ENCODE measurements at regions not wholly inside any gene's neighbourhood (a gene's known extent, or its start where the extent isn't known, plus 50 kb on each side); places are given as distances from the start of the nearest gene placed in this dataset.

DNA sequence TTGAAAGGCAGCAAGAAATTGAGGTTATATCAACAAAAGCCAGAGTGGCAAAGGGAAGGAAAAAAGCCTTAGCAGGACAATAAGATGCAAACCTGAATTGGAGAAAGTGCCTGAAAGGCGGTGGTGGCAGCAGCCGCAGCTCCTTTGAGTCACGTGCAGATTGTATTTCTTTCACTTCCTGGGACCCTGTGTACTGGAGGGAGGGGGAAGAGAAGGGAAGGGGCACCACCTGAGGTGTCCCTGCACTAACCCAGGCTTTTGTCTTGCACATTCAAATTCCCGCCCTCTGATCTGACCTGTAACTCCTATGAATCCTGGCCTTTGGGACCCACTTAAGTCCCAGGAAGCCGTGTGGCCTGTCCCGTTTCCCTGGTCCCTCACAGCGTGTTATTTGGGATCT lies 326.1 kb upstream of the SKOR2 start:
- H3K4me3 ChIP-seq (ENCODE audit: low read depth in 1 of 2, low read length in 2 of 2), result no peak overlapping the region
- no peaks in the 10 kb centered on the region for H3K9me3 ChIP-seq (ENCODE audit: control insufficient read depth in 2 of 2, insufficient read depth in 1 of 2, low read depth in 1 of 2, low read length in 1 of 2)
- H3K36me3 ChIP-seq (ENCODE audit: control insufficient read depth in 2 of 2, insufficient read depth in 2 of 2, low read length in 1 of 2), result no peaks in the 10 kb centered on the region
- H3K27me3 ChIP-seq (ENCODE audit: control insufficient read depth in 1 of 2, insufficient read depth in 2 of 2, low read length in 2 of 2), result no peaks in the 10 kb centered on the region
- H3K4me1 ChIP-seq (ENCODE audit: control insufficient read depth in 2 of 2, insufficient read depth in 2 of 2, low read length in 1 of 2), result no peaks in the 10 kb centered on the region
- H3K27ac ChIP-seq (ENCODE audit: low read depth in 2 of 2, low read length in 1 of 2), result no peak overlapping the region
- WGBS, 2 donors, result 60% methylated on average over 7 of the region's 7 CpGs

DNA sequence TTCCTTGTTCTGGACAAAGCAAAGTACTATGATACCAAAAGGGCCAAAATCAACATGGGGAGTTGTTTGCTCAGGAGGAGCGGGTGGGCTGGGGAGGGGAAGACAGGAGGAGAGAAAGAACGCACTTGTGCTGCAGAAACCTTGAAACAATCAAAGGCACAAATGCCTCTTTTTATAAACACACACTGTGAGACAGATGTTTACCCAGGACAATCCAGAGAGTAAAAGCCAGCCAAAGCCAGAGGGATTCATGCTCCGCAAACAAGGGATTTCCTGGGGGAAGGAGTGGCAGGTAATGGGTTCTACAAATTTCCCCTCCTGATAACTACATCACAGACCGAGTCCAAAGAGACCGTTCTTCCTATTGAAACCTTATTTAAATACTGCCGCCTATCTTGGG lies 323.5 kb upstream of the SKOR2 start:
- Histone ChIP-seq H3K4me3 (ENCODE audit: low read depth in 1 of 2, low read length in 2 of 2) (no peak overlapping the region), H3K27ac (ENCODE audit: low read depth in 2 of 2, low read length in 1 of 2) (no peak overlapping the region), H3K9me3 (ENCODE audit: control insufficient read depth in 2 of 2, insufficient read depth in 1 of 2, low read depth in 1 of 2, low read length in 1 of 2) (no peaks in the 10 kb centered on the region), H3K27me3 (ENCODE audit: control insufficient read depth in 1 of 2, insufficient read depth in 2 of 2, low read length in 2 of 2) (no peaks in the 10 kb centered on the region), H3K36me3 (ENCODE audit: control insufficient read depth in 2 of 2, insufficient read depth in 2 of 2, low read length in 1 of 2) (no peaks in the 10 kb centered on the region), H3K4me1 (ENCODE audit: control insufficient read depth in 2 of 2, insufficient read depth in 2 of 2, low read length in 1 of 2) (no peaks in the 10 kb centered on the region)
- 24 to 37% methylated on average over 6 of the region's 6 CpGs for WGBS, 2 donors

DNA sequence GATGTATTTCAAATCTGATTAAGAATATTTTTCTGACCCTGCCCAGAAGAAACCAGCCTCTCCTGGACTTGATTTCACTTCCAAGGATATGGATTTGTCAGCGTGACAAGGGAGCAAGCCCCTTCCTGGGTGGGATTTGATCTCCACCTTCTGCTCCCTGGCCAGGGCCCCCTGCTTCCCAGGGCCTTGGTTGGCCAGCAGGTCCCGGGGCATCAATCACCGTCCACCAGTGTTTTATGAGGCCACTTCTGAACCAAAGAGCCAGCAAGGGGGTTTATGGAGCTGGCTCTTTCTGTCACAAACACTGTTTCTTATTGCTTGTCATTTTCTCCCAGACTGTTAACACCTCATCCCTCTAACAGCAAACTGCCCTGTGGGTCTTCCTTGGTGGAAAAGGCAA lies 320.5 kb upstream of the SKOR2 start:
- H3K36me3 ChIP-seq (ENCODE audit: control insufficient read depth in 2 of 2, insufficient read depth in 2 of 2, low read length in 1 of 2), result no peaks in the 10 kb centered on the region
- H3K9me3 ChIP-seq (ENCODE audit: control insufficient read depth in 2 of 2, insufficient read depth in 1 of 2, low read depth in 1 of 2, low read length in 1 of 2), result no peaks in the 10 kb centered on the region
- no peaks in the 10 kb centered on the region for H3K27me3 ChIP-seq (ENCODE audit: control insufficient read depth in 1 of 2, insufficient read depth in 2 of 2, low read length in 2 of 2)
- no peaks in the 10 kb centered on the region for H3K4me1 ChIP-seq (ENCODE audit: control insufficient read depth in 2 of 2, insufficient read depth in 2 of 2, low read length in 1 of 2)
- H3K27ac ChIP-seq (ENCODE audit: low read depth in 2 of 2, low read length in 1 of 2), result no peak overlapping the region
- 60 to 63% methylated on average over 3 of the region's 3 CpGs for WGBS, 2 donors
- no peak overlapping the region for H3K4me3 ChIP-seq (ENCODE audit: low read depth in 1 of 2, low read length in 2 of 2)

DNA sequence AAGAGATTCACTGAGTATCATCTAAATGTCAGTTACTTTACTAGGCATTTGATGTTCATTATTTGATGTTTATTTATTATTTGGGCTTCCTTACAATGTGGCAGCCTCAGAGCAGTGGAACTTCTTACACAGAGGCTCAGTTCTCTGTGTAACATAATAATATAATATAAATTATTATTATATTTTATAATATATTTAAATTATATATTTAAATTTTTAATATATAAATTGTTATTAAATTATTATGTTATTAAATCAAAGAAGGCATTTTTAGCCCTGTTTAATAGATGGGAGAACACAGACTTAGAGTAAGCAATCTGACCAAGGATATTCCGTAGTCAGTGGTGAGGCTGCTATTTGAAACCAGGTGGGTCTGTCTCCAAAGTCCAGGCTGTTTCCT lies 315.3 kb upstream of the SKOR2 start:
- H3K4me1 ChIP-seq (ENCODE audit: control insufficient read depth in 2 of 2, insufficient read depth in 2 of 2, low read length in 1 of 2), result no peaks in the 10 kb centered on the region
- H3K27me3 ChIP-seq (ENCODE audit: control insufficient read depth in 1 of 2, insufficient read depth in 2 of 2, low read length in 2 of 2), result no peaks in the 10 kb centered on the region
- H3K27ac ChIP-seq (ENCODE audit: low read depth in 2 of 2, low read length in 1 of 2), result no peak overlapping the region
- no peak overlapping the region for H3K4me3 ChIP-seq (ENCODE audit: low read depth in 1 of 2, low read length in 2 of 2)
- H3K9me3 ChIP-seq (ENCODE audit: control insufficient read depth in 2 of 2, insufficient read depth in 1 of 2, low read depth in 1 of 2, low read length in 1 of 2), result no peaks in the 10 kb centered on the region
- WGBS, 2 donors, result 86 to 93% methylated on average over 1 of the region's 1 CpG
- no peaks in the 10 kb centered on the region for H3K36me3 ChIP-seq (ENCODE audit: control insufficient read depth in 2 of 2, insufficient read depth in 2 of 2, low read length in 1 of 2)

DNA sequence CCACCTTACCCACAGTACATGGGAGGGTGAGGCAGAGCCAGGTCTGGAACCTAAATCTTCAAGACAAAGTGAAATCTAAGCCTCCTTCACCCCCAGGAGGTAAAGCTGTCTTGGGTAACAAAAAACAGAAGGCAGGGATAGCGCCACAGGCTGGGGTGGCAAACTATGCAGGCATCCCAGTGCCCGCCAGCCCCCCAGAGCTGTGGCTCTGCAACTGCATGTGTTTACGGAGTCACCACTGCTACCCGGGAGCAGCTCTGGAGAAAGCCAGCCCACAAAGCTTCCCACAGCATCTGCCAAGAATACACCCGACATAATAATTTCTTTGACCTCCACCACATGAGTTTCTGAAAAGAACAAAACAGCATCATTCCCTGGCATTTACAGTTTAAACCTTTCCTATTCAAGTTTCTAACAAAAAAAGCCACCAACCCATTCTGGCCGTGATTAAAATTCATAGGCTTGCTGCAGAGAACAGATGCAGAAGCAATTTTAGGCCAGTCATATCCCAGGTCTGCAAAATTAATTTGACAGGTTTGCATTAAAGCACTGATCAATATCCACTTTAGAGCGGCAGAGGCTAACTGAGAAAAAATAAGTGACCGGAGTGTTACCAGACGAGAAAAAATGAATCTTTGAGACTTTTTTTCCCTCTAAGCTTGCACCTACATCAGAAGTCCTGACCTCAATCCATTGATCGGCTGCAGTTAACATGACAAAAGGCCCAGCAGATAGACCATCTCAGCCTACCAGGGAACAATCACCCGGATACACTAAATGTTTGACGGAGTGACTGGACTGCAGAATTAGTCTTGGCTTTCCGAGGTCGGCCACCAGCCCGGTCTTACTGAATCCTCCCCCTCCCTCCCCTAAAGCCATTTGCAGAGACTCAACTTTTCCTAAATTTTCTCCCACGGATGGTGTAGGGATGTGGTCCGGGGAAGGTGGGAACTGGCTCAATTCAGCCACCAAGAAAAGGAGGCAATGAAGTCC lies 309.6 kb upstream of the SKOR2 start:
- Histone ChIP-seq H3K9me3 (ENCODE audit: control insufficient read depth in 2 of 2, insufficient read depth in 1 of 2, low read depth in 1 of 2, low read length in 1 of 2) (no peaks in the 10 kb centered on the region), H3K36me3 (ENCODE audit: control insufficient read depth in 2 of 2, insufficient read depth in 2 of 2, low read length in 1 of 2) (no peaks in the 10 kb centered on the region), H3K4me1 (ENCODE audit: control insufficient read depth in 2 of 2, insufficient read depth in 2 of 2, low read length in 1 of 2) (no peaks in the 10 kb centered on the region), H3K27ac (ENCODE audit: low read depth in 2 of 2, low read length in 1 of 2) (no peak overlapping the region), H3K4me3 (ENCODE audit: low read depth in 1 of 2, low read length in 2 of 2) (no peak overlapping the region), H3K27me3 (ENCODE audit: control insufficient read depth in 1 of 2, insufficient read depth in 2 of 2, low read length in 2 of 2) (peaks cover 0 to 3% of the 10 kb centered on the region in 2 donors)
- 42 to 54% methylated on average over 17 of the region's 17 CpGs for WGBS, 2 donors

DNA sequence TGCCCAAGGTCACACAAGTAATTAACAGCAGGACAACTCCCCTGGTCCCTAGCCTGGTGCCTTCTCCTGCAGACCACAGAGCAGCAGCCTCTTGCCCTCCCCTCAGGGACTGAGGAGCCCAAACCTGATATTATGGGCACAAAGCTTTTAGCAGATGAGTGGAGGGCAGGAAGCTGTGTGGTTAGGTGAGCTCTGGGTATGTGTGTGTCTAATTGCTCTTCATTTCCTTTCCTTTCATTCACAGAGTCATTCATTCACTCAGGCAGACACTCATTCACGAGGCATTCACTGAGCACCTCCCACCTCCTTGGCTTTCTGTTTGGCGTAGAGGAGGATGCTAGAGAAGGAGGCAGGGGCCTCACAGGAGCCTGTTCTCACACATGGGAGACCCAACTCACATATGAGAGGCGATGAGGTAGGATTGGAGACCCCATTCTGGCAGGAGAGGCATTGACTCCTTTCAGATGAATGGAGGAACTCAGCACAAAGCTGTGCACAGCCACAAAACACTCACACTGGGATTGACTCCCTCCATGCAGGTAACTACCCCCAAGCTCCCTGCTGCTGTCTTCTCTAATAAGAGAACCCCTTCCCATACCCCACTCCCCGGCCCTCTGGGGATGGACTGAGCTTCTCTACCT lies 306.8 kb upstream of the SKOR2 start:
- Histone ChIP-seq H3K4me3 (ENCODE audit: low read depth in 1 of 2, low read length in 2 of 2) (no peak overlapping the region), H3K4me1 (ENCODE audit: control insufficient read depth in 2 of 2, insufficient read depth in 2 of 2, low read length in 1 of 2) (no peaks in the 10 kb centered on the region), H3K36me3 (ENCODE audit: control insufficient read depth in 2 of 2, insufficient read depth in 2 of 2, low read length in 1 of 2) (no peaks in the 10 kb centered on the region), H3K9me3 (ENCODE audit: control insufficient read depth in 2 of 2, insufficient read depth in 1 of 2, low read depth in 1 of 2, low read length in 1 of 2) (no peaks in the 10 kb centered on the region), H3K27ac (ENCODE audit: low read depth in 2 of 2, low read length in 1 of 2) (no peak overlapping the region), H3K27me3 (ENCODE audit: control insufficient read depth in 1 of 2, insufficient read depth in 2 of 2, low read length in 2 of 2) (peaks cover 0 to 3% of the 10 kb centered on the region in 2 donors)
- 46 to 51% methylated on average over 4 of the region's 4 CpGs for WGBS, 2 donors

DNA sequence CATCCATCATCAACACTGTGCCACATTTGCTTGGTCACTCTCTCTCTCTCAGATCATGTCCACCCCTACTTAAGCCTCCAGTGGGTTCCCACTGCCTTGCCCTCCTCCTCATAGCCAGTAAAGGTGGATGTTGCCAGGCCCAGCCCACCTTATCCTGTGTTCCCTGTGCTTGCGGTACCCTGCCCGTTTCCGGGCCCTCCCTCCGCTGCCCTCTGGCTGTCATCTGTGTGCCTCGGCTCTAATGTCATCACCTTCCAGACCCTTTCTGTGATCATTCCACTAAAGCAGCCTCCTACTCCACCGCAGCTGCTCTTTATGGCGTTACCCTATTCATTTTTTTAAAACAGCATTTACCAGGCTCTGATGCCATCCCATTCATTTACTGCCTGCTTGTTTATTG lies 305.7 kb upstream of the SKOR2 start:
- no peak overlapping the region for H3K4me3 ChIP-seq (ENCODE audit: low read depth in 1 of 2, low read length in 2 of 2)
- 79 to 85% methylated on average over 7 of the region's 7 CpGs for WGBS, 2 donors
- H3K4me1 ChIP-seq (ENCODE audit: control insufficient read depth in 2 of 2, insufficient read depth in 2 of 2, low read length in 1 of 2), result no peaks in the 10 kb centered on the region

DNA sequence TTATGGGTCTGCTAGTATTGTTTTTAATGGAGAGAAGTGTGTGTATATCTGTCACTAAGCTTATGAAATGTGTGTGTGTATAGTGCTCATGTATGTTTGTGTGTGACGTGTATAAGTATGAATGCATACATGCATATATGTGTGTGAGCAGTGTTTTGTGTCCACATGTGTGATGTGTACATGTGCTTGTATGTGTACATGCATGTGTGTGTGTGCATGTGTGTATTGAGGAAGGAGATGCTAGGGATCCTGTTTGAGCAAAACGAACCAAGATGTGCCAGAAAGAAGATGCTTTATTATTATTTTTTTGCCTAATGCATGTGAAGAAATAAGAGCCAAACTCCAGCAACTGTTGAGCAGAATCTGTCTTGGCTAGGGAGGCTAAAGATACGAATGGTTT lies 301.3 kb upstream of the SKOR2 start:
- H3K9me3 ChIP-seq (ENCODE audit: control insufficient read depth in 2 of 2, insufficient read depth in 1 of 2, low read depth in 1 of 2, low read length in 1 of 2), result no peaks in the 10 kb centered on the region
- no peak overlapping the region for H3K27ac ChIP-seq (ENCODE audit: low read depth in 2 of 2, low read length in 1 of 2)
- H3K27me3 ChIP-seq (ENCODE audit: control insufficient read depth in 1 of 2, insufficient read depth in 2 of 2, low read length in 2 of 2), result no peaks in the 10 kb centered on the region
- H3K36me3 ChIP-seq (ENCODE audit: control insufficient read depth in 2 of 2, insufficient read depth in 2 of 2, low read length in 1 of 2), result no peaks in the 10 kb centered on the region
- no peaks in the 10 kb centered on the region for H3K4me1 ChIP-seq (ENCODE audit: control insufficient read depth in 2 of 2, insufficient read depth in 2 of 2, low read length in 1 of 2)
- 73 to 74% methylated on average over 3 of the region's 3 CpGs for WGBS, 2 donors
- no peak overlapping the region for H3K4me3 ChIP-seq (ENCODE audit: low read depth in 1 of 2, low read length in 2 of 2)

More for the DNA sequence above, 305.7 kb upstream of the SKOR2 start:
- H3K27ac ChIP-seq (ENCODE audit: low read depth in 2 of 2, low read length in 1 of 2), result no peak overlapping the region
- H3K27me3 ChIP-seq (ENCODE audit: control insufficient read depth in 1 of 2, insufficient read depth in 2 of 2, low read length in 2 of 2), result peaks cover 0 to 3% of the 10 kb centered on the region in 2 donors
- no peaks in the 10 kb centered on the region for H3K9me3 ChIP-seq (ENCODE audit: control insufficient read depth in 2 of 2, insufficient read depth in 1 of 2, low read depth in 1 of 2, low read length in 1 of 2)
- H3K36me3 ChIP-seq (ENCODE audit: control insufficient read depth in 2 of 2, insufficient read depth in 2 of 2, low read length in 1 of 2), result no peaks in the 10 kb centered on the region

DNA sequence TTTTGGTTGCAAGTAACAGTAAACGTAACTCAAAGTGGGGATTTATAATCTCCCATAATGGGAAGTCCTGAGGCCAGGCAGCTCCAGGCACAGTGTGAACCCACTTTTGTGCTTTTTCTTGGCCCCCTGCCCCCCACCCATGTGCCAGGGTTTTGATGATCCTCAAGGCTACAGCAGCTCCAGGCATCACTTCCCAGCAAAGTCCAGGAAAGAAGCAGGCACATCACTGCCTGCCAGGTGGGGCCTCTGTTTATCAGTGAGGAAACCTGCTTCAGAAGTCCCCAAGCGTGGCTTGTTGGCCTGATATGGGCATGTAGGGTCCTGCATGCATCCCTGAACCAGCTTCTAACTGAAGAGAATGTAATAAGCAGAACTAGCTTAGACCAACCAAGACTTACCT lies 299.2 kb upstream of the SKOR2 start:
- H3K4me1 ChIP-seq (ENCODE audit: control insufficient read depth in 2 of 2, insufficient read depth in 2 of 2, low read length in 1 of 2), result no peaks in the 10 kb centered on the region
- no peaks in the 10 kb centered on the region for H3K9me3 ChIP-seq (ENCODE audit: control insufficient read depth in 2 of 2, insufficient read depth in 1 of 2, low read depth in 1 of 2, low read length in 1 of 2)
- H3K27ac ChIP-seq (ENCODE audit: low read depth in 2 of 2, low read length in 1 of 2), result no peak overlapping the region
- no peaks in the 10 kb centered on the region for H3K27me3 ChIP-seq (ENCODE audit: control insufficient read depth in 1 of 2, insufficient read depth in 2 of 2, low read length in 2 of 2)
- WGBS, 2 donors, result 66 to 74% methylated on average over 2 of the region's 2 CpGs
- no peak overlapping the region for H3K4me3 ChIP-seq (ENCODE audit: low read depth in 1 of 2, low read length in 2 of 2)
- H3K36me3 ChIP-seq (ENCODE audit: control insufficient read depth in 2 of 2, insufficient read depth in 2 of 2, low read length in 1 of 2), result no peaks in the 10 kb centered on the region

All from esophagus (tissue), 2 donors.